Endothelial cell of umbilical vein (primary cell): ENCODE measurements at regions not wholly inside any gene's neighbourhood (a gene's known extent, or its start where the extent isn't known, plus 50 kb on each side); places are given as distances from the start of the nearest gene placed in this dataset.

Experiments used
- BruUV-seq: library from RNA; stranded (reverse); fragments of 400-500 nt; replicated peaks from 2 replicates; lab custom pipeline; 2021; lab: Mats Ljungman, UMichigan
- CTCF ChIA-PET: fragments of 300-600, 350-600 bp; sonication (Branson Sonifier 250); formaldehyde crosslinking; loops from one replicate; lab custom pipeline; 2021; ENCODE audit warnings: antibody characterized with exemption, inconsistent platforms; lab: Charles Lee
- POLR2A ChIA-PET: fragments of 300-600, 350-600 bp; sonication (Branson Sonifier 250); formaldehyde crosslinking; loops from one replicate; lab custom pipeline; 2021; ENCODE audit warnings: antibody characterized with exemption, inconsistent platforms; lab: Charles Lee
- DNase-seq: peaks from one replicate; pipeline ENCODE4 v3.0.0-alpha.2; 2011; ENCODE audit warnings: low read depth, low spot score
- FAIRE-seq: peaks from 2 replicates; lab custom pipeline; 2011; peaks lifted over from hg19 to GRCh38; lab: Jason Lieb, UNC
- H2AFZ ChIP-seq: 2 replicates; pipeline ENCODE4 v1.6.0; 2012; ENCODE audit warnings: low read depth, low read length, control low read depth, inconsistent platforms
- H3K27ac ChIP-seq: 2 replicates; pipeline ENCODE4 v1.5.1; 2011; ENCODE audit warnings: low read depth, mild to moderate bottlenecking, control low read depth, low read length, moderate library complexity; ENCODE audit not compliant: insufficient read depth
- H3K27me3 ChIP-seq, 2 experiments: 2 replicates each; pipeline versions ENCODE4 v1.6.0 to v1.6.1; 2011; ENCODE audit warnings: low read length in 2 of 2, mixed read lengths in 1 of 2; ENCODE audit not compliant: control insufficient read depth in 2 of 2, insufficient read depth in 2 of 2
- H3K36me3 ChIP-seq, 2 experiments: 2 replicates in 1 of 2; 3 replicates in 1 of 2; pipeline ENCODE4 v1.5.1; 2011; ENCODE audit warnings: low read length in 2 of 2, mild to moderate bottlenecking in 1 of 2, moderate library complexity in 1 of 2; ENCODE audit not compliant: control insufficient read depth in 2 of 2, insufficient read depth in 2 of 2; ENCODE audit errors: extremely low read depth in 1 of 2
- H3K4me1 ChIP-seq: 3 replicates; pipeline ENCODE4 v1.5.1; 2011; ENCODE audit warnings: mild to moderate bottlenecking, low read length; ENCODE audit not compliant: control insufficient read depth, insufficient read depth; ENCODE audit errors: extremely low read depth
- H3K4me2 ChIP-seq: 2 replicates; pipeline ENCODE4 v1.6.1; 2011; ENCODE audit warnings: low read length, control low read depth, mixed read lengths; ENCODE audit not compliant: insufficient read depth
- H3K4me3 ChIP-seq, 3 experiments: fragments of 200-600 bp in 1 of 3; sonication (generic), shearing (Covaris generic) in 1 of 3; replicated peaks in 1 of 3; 2 replicates each; pipeline ENCODE4 v1.5.1; 2011 to 2016; ENCODE audit warnings: control low read depth in 3 of 3, low read length in 3 of 3, mild to moderate bottlenecking in 2 of 3, inconsistent platforms in 1 of 3, low read depth in 1 of 3, moderate library complexity in 1 of 3; ENCODE audit not compliant: insufficient read depth in 1 of 3
- H3K79me2 ChIP-seq: 2 replicates; pipeline ENCODE4 v1.6.0; 2012; ENCODE audit warnings: low read length, inconsistent platforms; ENCODE audit not compliant: control insufficient read depth, insufficient read depth
- H3K9ac ChIP-seq: replicated peaks from 2 replicates; pipeline ENCODE3; 2011; ENCODE audit warnings: low read length, control low read depth; ENCODE audit not compliant: insufficient read depth; ENCODE audit errors: extremely low read depth
- H3K9me1 ChIP-seq: replicated peaks from 3 replicates; pipeline ENCODE4 v1.6.0; 2011; ENCODE audit warnings: mild to moderate bottlenecking, low read length; ENCODE audit not compliant: control insufficient read depth, insufficient read depth; ENCODE audit errors: extremely low read depth
- H3K9me3 ChIP-seq: replicated peaks from 2 replicates; pipeline ENCODE4 v1.5.1; 2012; ENCODE audit warnings: low read length, inconsistent platforms; ENCODE audit not compliant: control insufficient read depth, insufficient read depth
- H4K20me1 ChIP-seq: replicated peaks from 2 replicates; pipeline ENCODE3; 2011; ENCODE audit warnings: mild to moderate bottlenecking, low read length; ENCODE audit not compliant: control insufficient read depth, insufficient read depth; ENCODE audit errors: extremely low read depth
- CTCF ChIP-seq, 2 donors: IDR thresholded peaks; 1 replicate in 1 of 2; 2 replicates in 1 of 2; pipeline ENCODE4 v1.5.1; 2011; ENCODE audit warnings: low read length in 2 of 2, mild to moderate bottlenecking in 2 of 2, moderate library complexity in 2 of 2, control low read depth in 1 of 2, inconsistent platforms in 1 of 2, low read depth in 1 of 2; ENCODE audit not compliant: insufficient read depth in 1 of 2; ENCODE audit errors: extremely low read depth in 1 of 2
- EZH2 ChIP-seq: IDR thresholded peaks from 2 replicates; pipeline ENCODE4 v1.6.1; 2012; ENCODE audit warnings: borderline replicate concordance, low read depth, mild to moderate bottlenecking, moderate library complexity, low read length, inconsistent platforms; ENCODE audit not compliant: severe bottlenecking
- FOS ChIP-seq: IDR thresholded peaks from 2 replicates; pipeline ENCODE4 v1.6.1; 2011; ENCODE audit warnings: mild to moderate bottlenecking, low read length, moderate library complexity, borderline replicate concordance; ENCODE audit not compliant: insufficient read depth
- GATA2 ChIP-seq: IDR thresholded peaks from 2 replicates; pipeline ENCODE4 v1.7.0; 2011; ENCODE audit warnings: low read depth, mild to moderate bottlenecking, moderate library complexity, mixed read lengths, low read length; ENCODE audit not compliant: insufficient read length, insufficient read depth
- JUN ChIP-seq: IDR thresholded peaks from 2 replicates; pipeline ENCODE4 v1.6.1; 2011; ENCODE audit warnings: borderline replicate concordance, low read depth; ENCODE audit not compliant: insufficient read length, insufficient read depth
- MYC ChIP-seq: IDR thresholded peaks from one replicate; pipeline ENCODE4 v1.6.1; 2011; ENCODE audit warnings: mild to moderate bottlenecking, low read depth, low read length
- POLR2A ChIP-seq: IDR thresholded peaks from 2 replicates; pipeline ENCODE4 v1.6.1; 2012; ENCODE audit warnings: low read depth, mild to moderate bottlenecking, control low read depth, low read length
- POLR2AphosphoS5 ChIP-seq: IDR thresholded peaks from 2 replicates; pipeline ENCODE4 v1.6.1; 2012; ENCODE audit warnings: low read depth, mild to moderate bottlenecking, control low read depth, low read length, moderate library complexity; ENCODE audit not compliant: insufficient read depth
- dilution Hi-C: fragments of 300-500 bp; cut with MboI; formaldehyde crosslinking; loops from one replicate; pipeline ENCODE4 v1.15.0; 2019; ENCODE audit warnings: low sequenced_read_pairs; ENCODE audit not compliant: extremely low pct_ligation_motif_present
- intact Hi-C: fragments of 100-400 bp; cut with micrococcal nuclease; formaldehyde crosslinking; loops from one replicate; pipeline ENCODE4 v1.10.0; 2022
- TF ChIP-seq, protein P1 (sequence below): IDR thresholded peaks from 2 replicates; pipeline ENCODE4 v1.6.1; 2011; ENCODE audit not compliant: insufficient read depth, insufficient read length

GRCh38 chr6:149266659-149267058 lies 50.9 kb upstream of the TAB2 start:
- H3K27ac ChIP-seq, result no peak overlapping the region
- H3K4me3 ChIP-seq, result no peak overlapping the region
- CTCF ChIA-PET, result no interaction called here
- no peak for TF ChIP-seq JUN
- TF ChIP-seq, protein P1, sequence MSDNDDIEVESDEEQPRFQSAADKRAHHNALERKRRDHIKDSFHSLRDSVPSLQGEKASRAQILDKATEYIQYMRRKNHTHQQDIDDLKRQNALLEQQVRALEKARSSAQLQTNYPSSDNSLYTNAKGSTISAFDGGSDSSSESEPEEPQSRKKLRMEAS, result no peak
- no peak for TF ChIP-seq POLR2AphosphoS5
- no peak for TF ChIP-seq FOS
- no peak for TF ChIP-seq POLR2A
- no peak for TF ChIP-seq CTCF (IDR thresholded peaks at IDR 0.05; ENCODE audit: extremely low read depth in 1 of 2, insufficient read depth in 1 of 2, low read depth in 1 of 2, low read length in 2 of 2)
- no peak for TF ChIP-seq GATA2
- no peak for TF ChIP-seq EZH2
- TF ChIP-seq MYC, result no peak
- POLR2A ChIA-PET, result no interaction called here
- BruUV-seq, result no TSS peak
- H3K79me2 ChIP-seq, result no peaks in the 10 kb centered on the region
- no peak for DNase-seq
- no peaks in the 10 kb centered on the region for H4K20me1 ChIP-seq
- no peak overlapping the region for H3K4me2 ChIP-seq
- FAIRE-seq, result no peak
- H3K9me1 ChIP-seq, result no peaks in the 10 kb centered on the region
- H2AFZ ChIP-seq, result no peak overlapping the region
- H3K4me1 ChIP-seq, result no peaks in the 10 kb centered on the region
- no peaks in the 10 kb centered on the region for H3K36me3 ChIP-seq
- H3K27me3 ChIP-seq, result peaks cover 3 to 11% of the 10 kb centered on the region in 2 experiments
- H3K9me3 ChIP-seq, result no peaks in the 10 kb centered on the region
- dilution Hi-C loops (no loop called here), intact Hi-C loops (no loop called here)
- no peak overlapping the region for H3K9ac ChIP-seq
